Cardiac fibroblast (primary cell): ENCODE measurements at regions not wholly inside any gene's neighbourhood (a gene's known extent, or its start where the extent isn't known, plus 50 kb on each side); places are given as distances from the start of the nearest gene placed in this dataset.
"Not testable (repeated sequence)": the region's sequence is repeated elsewhere in the genome, so short reads cannot be mapped to it uniquely, and the experiment has no call there.

Experiments
- DNase-seq, 2 donors: peaks; one replicate each; pipeline versions ENCODE4 v3.0.0 to v3.0.0-alpha.2; 2010; ENCODE audit warnings: low read depth in 2 of 2
- H3K4me3 ChIP-seq, 2 donors: replicated peaks in 1 of 2; 1 replicate in 1 of 2; 2 replicates in 1 of 2; pipeline ENCODE4 v1.5.1; 2011; ENCODE audit warnings: low read depth in 2 of 2, low read length in 2 of 2, mild to moderate bottlenecking in 2 of 2, moderate library complexity in 1 of 2
- TF ChIP-seq, protein P1 (sequence below): IDR thresholded peaks from one replicate; pipeline ENCODE4 v1.5.1; 2011; ENCODE audit warnings: low read depth, mild to moderate bottlenecking, low read length, inconsistent platforms

GRCh38 chr1:10873189-10873588 is 76.7 kb upstream of the CASZ1 start:
- DNase-seq, result peak in 1 of 2 donors; percentile 3
- H3K4me3 ChIP-seq, result no peak overlapping the region
- TF ChIP-seq, protein P1, sequence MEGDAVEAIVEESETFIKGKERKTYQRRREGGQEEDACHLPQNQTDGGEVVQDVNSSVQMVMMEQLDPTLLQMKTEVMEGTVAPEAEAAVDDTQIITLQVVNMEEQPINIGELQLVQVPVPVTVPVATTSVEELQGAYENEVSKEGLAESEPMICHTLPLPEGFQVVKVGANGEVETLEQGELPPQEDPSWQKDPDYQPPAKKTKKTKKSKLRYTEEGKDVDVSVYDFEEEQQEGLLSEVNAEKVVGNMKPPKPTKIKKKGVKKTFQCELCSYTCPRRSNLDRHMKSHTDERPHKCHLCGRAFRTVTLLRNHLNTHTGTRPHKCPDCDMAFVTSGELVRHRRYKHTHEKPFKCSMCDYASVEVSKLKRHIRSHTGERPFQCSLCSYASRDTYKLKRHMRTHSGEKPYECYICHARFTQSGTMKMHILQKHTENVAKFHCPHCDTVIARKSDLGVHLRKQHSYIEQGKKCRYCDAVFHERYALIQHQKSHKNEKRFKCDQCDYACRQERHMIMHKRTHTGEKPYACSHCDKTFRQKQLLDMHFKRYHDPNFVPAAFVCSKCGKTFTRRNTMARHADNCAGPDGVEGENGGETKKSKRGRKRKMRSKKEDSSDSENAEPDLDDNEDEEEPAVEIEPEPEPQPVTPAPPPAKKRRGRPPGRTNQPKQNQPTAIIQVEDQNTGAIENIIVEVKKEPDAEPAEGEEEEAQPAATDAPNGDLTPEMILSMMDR, result no peak

DNA sequence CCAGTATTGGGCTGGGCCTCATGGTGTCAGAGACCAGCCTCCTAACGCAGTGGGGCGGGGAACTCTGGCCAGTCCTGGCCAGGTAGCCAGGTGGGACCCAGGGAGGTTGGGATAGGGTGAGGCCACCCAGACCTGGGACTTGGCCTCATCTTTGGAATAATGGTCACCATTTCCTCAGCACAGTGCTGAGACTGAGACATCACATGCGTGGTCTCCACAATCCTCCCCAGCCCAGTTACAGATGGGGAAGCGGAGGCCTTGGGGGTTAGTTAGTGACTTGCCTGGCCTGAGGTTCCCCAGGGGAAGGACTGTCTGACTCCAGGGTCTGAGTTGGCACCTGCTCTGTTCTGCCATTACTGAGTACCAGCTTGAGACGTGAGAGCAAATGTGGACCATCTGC is 77.9 kb upstream of the CASZ1 start:
- DNase-seq, result no peak

GRCh38 chr1:10877894-10878293 is 81.4 kb upstream of the CASZ1 start:
- TF ChIP-seq, protein P1, result no peak
- no peak for DNase-seq
- no peak overlapping the region for H3K4me3 ChIP-seq

More for the DNA sequence above, 77.9 kb upstream of the CASZ1 start:
- no peak overlapping the region for H3K4me3 ChIP-seq
- TF ChIP-seq, protein P1, result no peak

DNA sequence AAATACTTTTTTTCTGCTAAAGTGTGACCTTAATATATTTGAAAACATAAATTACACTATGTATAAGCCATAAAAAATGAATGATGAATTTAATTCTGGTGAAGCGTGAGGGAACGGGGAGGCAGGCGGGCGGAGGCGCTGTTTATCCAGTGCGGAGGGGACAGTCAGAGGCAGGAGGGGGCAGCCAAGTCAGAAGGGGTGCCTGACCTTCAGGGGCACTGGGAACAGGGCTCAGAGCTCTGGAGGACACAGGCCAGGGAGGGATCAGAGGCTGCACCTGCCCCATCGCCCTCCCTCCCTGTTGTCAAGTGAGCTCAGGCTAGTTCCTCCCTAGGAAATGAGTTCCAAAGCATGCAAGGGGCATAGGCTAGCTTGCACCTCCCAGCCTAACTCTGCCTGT is 82.0 kb upstream of the CASZ1 start:
- no peak overlapping the region for H3K4me3 ChIP-seq
- TF ChIP-seq, protein P1, result no peak
- no peak for DNase-seq

DNA sequence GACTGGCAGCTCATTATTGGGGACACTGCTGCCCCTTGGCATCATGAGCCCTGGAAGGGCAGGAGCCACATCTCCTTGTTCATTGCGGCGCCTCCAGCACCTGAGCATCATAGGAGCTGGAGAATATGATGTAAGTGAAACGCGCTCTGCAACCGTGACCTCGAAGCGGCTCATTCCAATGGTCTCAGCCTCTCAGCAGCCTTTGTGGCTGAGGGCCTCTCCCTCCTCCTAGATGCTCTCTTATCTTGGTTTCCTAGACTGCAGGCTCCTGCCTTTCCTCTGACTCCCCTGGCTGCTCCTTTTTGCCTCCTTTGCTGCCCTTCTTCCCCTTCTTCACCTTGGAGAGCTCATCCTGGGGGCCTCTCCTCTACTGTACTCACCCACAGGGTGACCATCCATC is 83.6 kb upstream of the CASZ1 start:
- TF ChIP-seq, protein P1, result no peak
- H3K4me3 ChIP-seq, result no peak overlapping the region
- no peak for DNase-seq

DNA sequence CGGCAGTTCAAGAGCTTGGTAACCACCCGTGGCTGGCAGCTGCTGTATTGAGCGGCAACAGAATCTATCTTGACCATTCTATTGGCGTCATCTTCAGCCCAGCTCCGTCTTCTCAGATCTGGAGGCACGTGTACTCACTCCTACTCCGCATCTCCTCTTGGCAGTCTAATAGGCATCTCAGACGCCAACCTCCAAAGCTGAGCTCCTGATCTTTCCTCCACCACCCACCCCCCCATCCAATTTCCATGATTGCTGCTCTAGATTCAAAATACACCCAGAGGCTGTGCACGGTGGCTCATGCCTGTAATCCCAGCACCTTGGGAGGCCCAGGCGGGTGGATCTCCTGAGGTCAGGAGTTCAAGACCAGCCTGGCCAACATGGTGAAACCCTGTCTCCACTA is 84.6 kb upstream of the CASZ1 start:
- TF ChIP-seq, protein P1, result no peak
- DNase-seq, result no peak

GRCh38 chr1:10882069-10882468 is 85.6 kb upstream of the CASZ1 start:
- TF ChIP-seq, protein P1, result no peak
- no peak overlapping the region for H3K4me3 ChIP-seq
- DNase-seq, result no peak

More for the DNA sequence above, 84.6 kb upstream of the CASZ1 start:
- no peak overlapping the region for H3K4me3 ChIP-seq

DNA sequence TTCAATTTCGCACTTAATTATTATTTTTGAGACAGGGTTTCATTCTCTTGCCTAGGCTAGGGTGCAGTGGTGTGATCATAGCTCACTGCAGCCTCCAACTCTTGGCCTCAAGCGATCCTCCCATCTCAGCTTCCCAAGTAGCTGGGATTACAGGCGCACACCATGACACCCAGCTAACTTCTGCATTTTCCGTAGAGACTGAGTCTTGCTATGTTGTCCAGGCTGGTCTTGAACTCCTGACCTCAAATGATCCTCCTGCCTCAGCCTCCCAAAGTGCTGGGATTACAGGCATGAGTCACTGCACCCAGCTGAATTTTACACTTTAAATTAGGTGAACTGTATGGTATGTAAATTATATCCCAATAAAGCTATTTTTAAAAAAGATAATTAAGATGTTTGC is 90.6 kb upstream of the CASZ1 start:
- H3K4me3 ChIP-seq, DNase-seq: not testable (repeated sequence)
